NT2/D1 (cell line): ENCODE measurements at regions not wholly inside any gene's neighbourhood (a gene's known extent, or its start where the extent isn't known, plus 50 kb on each side); places are given as distances from the start of the nearest gene placed in this dataset.

Source experiments
- SUZ12 ChIP-seq: IDR thresholded peaks from 2 replicates; pipeline ENCODE4 v1.6.1; 2011; ENCODE audit not compliant: insufficient read length, insufficient read depth; ENCODE audit errors: extremely low read depth
- YY1 ChIP-seq: IDR thresholded peaks from 2 replicates; pipeline ENCODE4 v1.6.1; 2011; ENCODE audit not compliant: insufficient read length, insufficient read depth
- ZNF274 ChIP-seq: IDR thresholded peaks from 2 replicates; pipeline ENCODE4 v1.6.1; 2011; ENCODE audit warnings: mild to moderate bottlenecking, low read depth, low read length

DNA sequence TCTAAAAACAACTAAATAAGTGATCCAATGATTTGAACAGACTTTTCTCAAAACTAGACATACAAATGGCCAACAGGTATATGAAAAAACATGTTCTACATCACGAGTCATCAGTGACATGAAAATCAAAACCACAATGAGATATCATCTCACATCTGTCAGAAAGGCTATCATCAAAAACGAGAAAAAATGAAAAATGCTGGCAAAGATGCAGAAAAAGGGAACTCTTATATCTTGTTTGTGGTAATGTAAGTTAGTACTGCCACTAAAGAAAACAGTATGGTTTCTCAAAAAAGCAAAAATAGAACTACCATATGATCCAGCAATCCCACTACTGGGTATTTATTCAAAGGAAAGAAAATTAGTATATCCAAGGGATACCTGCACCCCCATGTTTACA is 152.9 kb upstream of the FOXN2 start:
- TF ChIP-seq SUZ12: no peak
- TF ChIP-seq YY1: no peak
- TF ChIP-seq ZNF274: no peak
